ENCODE measurements at regions not wholly inside any gene's neighbourhood (a gene's known extent, or its start where the extent isn't known, plus 50 kb on each side); places are given as distances from the start of the nearest gene placed in this dataset.
"Not testable (repeated sequence)": the region's sequence is repeated elsewhere in the genome, so short reads cannot be mapped to it uniquely, and the experiment has no call there.

DNA sequence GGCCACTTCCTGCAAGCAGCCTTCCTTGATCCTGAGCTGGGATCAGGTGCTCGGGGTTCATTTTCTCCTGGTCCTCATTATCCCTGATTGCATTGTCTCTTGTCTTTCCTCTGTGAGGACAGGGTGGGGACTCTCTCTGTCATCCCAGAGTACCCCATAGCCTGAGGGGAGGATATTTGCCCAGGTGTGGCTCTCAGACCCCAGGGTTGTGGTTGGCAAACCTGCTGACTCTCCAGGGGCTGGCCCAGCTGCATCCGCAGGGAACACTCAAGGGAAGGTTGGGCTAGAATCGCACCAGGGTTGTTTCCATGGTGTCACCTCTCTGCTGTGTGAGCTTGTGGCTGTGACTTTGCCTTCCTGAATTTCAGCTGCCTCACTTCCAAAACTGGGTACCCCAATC, 276.8 kb upstream of the C1orf174 start:
- DNase-seq, result no peak

DNA sequence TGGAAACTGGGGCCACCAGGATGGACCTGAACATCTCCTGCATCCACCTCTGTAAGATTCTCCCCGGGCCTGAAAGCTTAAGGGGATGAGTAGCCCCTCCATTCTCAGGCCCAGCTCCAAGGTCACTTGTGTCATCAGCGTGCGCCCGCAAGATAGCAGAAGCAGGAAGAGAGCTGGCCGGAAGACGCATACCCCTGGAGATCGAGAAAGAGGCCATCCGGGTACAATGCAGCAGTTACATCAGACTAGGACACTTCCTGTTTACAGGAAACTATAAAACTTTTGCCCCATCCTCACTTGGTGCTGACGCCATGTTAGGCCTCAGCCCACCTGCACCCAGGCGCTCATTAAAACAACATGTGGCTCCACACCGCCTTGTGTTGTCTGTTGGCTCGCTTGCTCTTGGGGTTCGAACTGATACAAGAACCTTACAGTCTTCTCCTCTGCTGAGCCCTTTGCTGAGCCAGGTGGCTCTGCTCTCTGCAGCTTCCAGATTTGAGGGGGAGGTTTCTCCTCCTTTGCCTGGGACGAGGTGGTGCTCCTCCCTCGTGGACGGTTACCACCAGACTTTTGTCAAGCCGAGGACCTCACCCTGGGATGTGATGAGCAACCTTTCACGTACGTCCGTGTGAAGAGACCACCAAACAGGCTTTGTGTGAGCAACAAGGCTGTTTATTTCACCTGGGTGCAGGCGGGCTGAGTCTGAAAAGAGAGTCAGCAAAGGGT, 277.5 kb upstream of the C1orf174 start:
- no peak for DNase-seq

DNA sequence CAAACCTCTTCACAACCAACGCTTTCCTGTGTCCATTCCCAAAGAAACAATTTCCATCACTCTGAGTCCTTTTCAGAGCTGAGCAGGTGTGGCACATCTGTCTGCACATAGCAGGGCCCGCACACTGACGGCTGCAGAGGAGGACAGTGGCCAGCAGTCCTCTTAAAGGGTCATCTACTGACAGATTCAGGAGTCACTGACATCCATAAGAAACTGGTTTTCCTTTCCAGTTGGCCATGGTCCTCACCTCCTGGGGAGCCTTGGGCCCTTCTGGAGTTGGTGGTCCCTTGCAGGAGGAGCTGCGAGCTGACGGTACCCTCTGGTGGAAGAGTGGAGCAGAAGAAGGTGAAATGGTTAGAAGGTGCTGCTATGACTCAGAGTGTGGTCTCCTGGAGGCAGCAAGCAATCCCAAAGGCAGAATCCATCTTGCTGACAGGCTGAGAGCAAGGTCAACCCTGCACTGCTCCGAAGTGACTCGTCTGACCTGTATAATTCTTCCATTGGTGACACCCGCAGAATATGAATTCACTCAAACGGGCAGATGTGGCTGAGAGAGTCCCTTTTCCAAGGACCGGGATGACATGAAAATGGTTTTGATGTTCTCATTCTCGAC, 278.5 kb upstream of the C1orf174 start:
- DNase-seq, result no peak

- no peak for DNase-seq
These were observed 280.1 kb upstream of the C1orf174 start for GRCh38 chr1:4179914-4180735.

DNA sequence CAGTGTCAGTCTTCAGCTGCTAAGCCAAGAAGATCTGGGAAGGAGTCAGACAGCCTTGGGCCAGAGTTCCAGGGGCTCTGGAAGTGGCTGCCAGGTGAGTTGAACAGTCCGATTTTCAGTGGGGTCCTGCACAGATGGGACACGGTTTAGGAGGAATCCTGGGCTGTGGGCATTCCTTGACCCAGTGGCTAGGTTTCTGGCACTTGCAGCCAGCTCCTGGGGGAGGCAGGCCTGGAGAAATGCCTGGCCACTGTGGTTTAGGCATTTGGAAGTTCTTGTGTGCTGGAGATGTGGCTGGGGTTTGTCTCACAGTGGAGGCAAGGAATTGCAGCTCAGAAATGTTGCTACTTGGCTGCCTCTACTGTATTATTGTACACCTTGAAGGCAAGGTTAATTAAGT, 286.4 kb upstream of the C1orf174 start:
- not testable (repeated sequence) for DNase-seq

- no peak for DNase-seq
These were observed 303.4 kb upstream of the C1orf174 start for GRCh38 chr1:4203501-4203900.

DNA sequence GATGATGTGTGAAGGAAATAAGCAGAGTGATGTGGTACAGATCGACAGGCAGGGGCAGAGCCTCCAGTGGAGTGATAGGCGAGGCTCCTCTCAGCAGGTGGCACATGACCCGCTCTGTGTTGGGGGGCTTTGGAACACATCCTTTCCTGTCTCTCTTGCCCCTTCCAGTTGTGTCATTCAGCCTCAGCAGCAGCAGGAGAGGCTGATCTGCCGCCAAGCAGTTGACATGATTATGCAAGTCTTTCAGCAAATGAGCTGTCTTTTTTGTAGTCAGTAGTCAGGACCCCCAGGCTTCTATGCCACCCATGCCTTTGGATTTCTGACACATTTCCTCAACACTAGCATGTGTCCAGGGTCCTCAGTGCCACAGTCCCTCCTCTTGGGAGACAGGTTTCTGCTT, 307.1 kb upstream of the C1orf174 start:
- no peak for DNase-seq

- no peak for DNase-seq
These were observed 308.0 kb upstream of the C1orf174 start for GRCh38 chr1:4207842-4208692.

DNA sequence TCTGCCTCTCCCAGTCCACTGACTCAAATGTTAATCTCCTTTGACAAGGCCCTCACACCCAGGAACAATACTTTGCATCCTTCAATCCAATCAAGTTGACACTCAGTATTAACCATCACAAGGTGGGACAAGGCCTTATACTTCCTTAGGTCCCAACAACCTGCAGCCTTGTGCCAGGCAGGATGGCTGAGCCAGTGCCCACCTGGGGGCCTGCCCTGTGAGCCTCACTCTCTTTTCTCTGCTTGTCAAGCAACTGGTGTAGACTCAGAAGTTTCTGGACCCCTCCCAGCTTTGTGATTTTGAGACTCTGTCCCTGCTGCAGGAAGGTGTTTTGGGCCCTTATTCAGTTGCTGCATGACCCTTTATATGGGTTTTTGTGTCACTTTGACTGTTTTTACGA, 310.0 kb upstream of the C1orf174 start:
- DNase-seq, result no peak

DNA sequence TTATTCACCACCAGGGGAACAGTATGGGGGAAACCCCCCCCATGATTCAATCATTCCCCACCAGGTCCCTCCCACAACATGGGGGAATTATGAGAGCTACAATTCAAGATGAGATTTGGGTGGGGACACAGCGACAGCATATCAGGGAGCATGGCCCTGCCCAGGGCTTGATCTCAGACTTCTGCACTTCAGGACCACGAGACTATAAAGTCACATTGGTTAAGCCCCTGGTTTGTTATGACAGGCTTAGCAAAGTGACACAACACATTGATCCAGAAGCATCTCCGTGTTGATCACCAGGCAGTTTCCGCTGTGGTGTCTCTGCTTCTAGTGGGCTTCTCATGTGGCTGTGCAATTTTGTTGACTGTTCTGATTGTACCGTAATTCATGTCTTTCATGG, 312.7 kb upstream of the C1orf174 start:
- DNase-seq, result no peak

- DNase-seq, result no peak
These were observed 313.4 kb upstream of the C1orf174 start for GRCh38 chr1:4213366-4213973.

DNA sequence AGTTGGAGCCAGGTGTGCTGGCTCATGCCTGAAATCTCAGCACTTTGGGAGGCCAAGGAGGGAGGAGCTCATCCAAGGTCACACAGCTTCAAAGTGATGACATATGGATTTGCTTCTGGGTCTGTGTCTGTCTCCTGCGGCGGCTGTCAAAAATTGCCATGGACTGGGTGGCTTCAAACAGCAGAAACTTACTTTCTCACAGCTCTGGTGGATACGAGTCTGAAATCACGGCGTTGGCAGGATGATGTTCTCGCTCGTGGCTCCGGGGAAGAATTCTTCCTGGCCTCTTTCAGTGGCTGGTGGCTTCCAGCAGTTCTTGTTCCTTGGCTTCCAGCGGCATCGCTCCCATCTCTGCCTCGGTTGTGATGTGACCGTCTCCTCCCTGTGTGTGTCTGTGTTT, 314.8 kb upstream of the C1orf174 start:
- no peak for DNase-seq

- DNase-seq, result no peak
These were observed 315.3 kb upstream of the C1orf174 start for GRCh38 chr1:4215391-4215790.

- no peak for DNase-seq
These were observed 316.2 kb upstream of the C1orf174 start for GRCh38 chr1:4216231-4216630.

DNA sequence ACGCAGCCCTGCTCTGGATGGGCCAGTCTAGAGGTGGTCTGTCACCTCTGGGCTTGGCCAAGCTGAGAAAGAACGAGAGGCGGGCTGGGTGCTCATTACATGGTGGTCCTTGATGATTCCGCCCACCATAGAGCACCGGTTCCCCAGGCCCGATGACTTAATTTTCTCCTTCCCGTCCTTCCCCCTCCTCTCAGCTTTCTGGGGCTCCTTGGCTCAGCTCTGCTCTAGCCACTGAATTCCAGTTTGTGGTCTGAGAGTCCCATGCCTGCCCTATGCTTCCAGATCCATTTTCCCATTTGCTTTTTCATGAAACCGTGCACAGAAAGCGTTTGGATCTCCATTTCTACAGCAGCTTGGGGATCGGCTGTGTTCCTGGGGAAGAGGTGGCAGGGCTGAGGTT, 318.5 kb upstream of the C1orf174 start:
- DNase-seq, result no peak

- DNase-seq, result no peak
These were observed 319.0 kb upstream of the C1orf174 start for GRCh38 chr1:4219111-4219510.

- DNase-seq, result no peak
These were observed 319.8 kb upstream of the C1orf174 start for GRCh38 chr1:4219826-4220225.

DNA sequence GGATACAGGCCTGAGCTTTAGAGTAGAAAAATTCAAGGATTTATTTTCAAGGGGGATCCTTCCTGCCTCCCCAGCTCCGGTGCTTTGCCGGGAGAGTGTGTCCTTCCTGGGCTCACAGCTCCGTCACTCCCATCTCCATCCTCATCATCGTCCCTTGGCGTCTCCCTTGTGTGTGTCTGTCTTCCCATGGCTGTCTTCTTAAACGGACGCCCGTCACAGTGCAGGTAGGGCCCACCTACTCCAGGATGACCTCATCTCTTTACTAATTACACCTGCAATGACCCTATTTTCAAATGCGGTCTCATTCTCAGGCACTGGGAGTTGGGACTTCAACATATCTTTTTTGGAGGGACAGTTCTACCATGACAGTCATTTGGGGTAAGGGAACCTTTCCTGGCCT, 320.3 kb upstream of the C1orf174 start:
- no peak for DNase-seq

DNA sequence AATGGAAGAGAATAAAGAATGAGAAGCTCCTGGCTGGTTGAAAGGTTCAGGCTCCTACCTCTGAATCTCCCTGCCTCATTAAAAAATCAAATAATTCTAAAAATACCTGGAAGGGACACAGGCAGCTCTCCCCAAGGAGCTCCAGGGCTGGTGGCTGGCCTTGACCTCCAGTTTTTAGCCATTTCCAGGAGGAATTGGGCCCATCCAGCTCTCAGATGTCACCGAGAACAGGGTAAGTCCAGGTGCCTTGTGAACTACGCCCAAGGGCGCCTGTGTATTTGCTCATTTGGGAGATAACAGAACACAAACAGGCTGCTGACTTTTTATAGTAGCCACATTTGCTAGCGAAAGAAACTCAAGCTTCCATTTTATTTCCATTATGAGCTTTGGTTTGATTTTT, 321.0 kb upstream of the C1orf174 start:
- DNase-seq, result no peak

DNA sequence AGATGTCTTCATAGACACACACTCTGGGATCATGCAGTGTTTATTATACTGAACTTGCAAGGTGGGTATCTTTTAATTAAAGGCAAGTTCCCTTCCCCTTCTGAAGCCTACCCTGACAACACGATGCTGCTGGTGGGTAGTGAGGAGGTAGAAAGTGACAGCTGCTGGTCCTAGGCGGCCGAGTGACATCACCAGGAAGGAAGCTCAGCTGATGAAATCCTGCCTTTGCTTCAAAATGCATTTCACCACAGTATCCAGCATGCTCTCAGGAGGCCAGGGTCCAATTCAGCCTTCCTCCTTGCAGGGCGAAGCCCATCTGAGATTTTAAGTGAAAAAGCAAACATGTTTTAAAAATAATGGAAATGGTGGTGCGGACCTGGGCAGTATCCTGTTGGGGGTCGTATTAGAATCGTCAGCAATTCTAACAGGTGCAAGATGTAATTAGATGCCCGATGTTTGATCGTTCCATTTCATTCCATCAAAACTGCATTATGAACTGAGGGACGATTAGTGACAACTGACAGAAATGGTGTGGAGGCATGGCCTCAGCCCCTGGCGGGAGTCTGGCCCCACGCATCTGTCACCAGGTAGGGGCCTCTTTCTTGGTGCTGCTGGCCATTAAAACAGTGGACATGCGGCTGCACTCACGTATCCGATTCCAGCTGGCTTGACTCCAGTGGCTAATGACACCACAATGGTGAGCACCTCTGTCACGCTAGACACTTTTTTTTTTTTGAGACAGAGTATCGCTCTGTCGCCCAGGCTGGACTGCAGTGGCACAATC, 324.8 kb upstream of the C1orf174 start:
- no peak for DNase-seq

- no peak for DNase-seq
These were observed 327.9 kb upstream of the C1orf174 start for GRCh38 chr1:4227986-4228385.

GRCh38 chr1:4253935-4254334, 353.9 kb upstream of the C1orf174 start:
- no peak for DNase-seq

Data from DMS79 treated with DMSO at 0.1 percent for 48 hours (cell line).